ENCODE measurements at regions not wholly inside any gene's neighbourhood (a gene's known extent, or its start where the extent isn't known, plus 50 kb on each side); places are given as distances from the start of the nearest gene placed in this dataset.

- no peak for DNase-seq
Observed at GRCh38 chr6:45791211-45792168, 224.2 kb downstream of the CLIC5 start.

DNA sequence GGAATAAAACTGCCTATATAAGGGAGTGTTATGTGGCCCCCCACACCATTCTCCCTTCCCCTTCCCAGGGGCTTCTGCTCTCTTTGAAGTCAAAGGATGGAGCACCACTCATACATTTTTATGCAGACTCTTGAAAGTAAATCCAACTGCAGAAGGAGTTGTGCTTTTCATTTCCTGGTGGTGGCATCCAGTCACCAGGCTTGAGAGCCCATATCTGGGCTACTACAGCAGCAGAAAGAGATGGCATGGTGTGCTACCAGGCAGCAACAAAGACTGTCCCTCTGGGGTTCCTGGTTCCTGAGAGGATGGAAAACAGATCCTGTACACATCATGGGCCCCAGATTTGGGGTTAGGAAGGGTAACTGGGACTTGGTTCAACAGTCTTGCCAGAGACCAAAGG, 226.4 kb downstream of the CLIC5 start:
- no peak for DNase-seq

- no peak for DNase-seq
Observed at GRCh38 chr6:45787384-45787783, 228.3 kb downstream of the CLIC5 start.

- DNase-seq: peak; percentile 97
Observed at GRCh38 chr6:45786355-45786781, 229.3 kb downstream of the CLIC5 start.

DNA sequence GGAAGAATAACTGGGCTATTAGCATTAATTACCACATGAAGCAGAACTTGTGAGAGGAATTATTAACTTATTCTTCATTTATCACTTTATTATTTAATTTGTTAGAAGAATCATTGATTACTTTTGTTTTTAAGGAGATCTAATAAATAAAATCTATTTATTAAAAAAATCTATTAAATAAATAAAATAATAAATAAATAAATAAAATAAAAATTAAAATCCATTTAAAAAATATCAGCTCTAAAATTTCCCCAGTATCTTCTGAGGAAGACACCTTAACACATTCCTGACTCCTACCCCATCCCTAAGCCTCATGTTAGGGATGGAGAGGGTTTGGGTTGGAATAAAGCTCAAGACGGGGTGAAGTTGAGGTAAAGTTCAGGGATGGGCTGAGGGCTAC, 231.4 kb downstream of the CLIC5 start:
- no peak for DNase-seq

DNA sequence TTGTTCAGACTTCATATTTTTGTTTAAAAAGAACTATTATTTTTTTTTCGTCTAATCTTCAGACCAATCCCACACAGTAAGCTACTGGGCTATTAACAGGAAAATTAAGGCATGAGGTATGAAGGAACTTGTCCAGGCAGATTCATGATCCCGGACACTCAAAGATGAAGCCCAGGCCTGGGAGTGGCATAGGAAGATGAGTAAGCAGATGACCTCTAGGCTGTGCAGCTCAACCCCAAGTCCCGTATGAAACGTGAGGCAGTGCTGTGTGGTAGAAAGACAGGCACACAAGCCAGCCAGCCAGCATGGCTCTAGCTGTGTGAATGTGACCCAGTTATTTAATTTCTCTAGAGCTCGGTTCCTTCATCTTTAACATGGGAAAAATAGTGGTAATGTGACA, 231.9 kb downstream of the CLIC5 start:
- DNase-seq: no peak

DNA sequence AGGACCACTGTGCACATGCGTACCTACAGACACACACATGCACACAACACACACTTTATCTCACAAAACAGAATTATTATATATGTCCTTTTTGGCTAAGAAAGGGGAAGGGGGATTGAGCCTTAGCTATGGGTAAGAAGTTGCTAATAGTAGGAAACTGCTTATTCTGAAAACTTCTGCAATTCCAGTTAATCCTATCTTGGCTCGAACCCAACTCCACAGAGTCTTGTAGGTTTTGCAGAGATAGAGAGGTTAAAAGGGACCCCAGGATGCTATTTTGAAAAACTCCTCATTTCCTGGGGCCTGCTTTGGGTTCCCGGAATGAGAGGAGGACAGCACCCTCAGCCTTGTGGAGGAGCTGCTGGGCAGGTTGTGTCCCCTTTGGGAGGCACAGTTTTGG, 233.8 kb downstream of the CLIC5 start:
- no peak for DNase-seq

DNA sequence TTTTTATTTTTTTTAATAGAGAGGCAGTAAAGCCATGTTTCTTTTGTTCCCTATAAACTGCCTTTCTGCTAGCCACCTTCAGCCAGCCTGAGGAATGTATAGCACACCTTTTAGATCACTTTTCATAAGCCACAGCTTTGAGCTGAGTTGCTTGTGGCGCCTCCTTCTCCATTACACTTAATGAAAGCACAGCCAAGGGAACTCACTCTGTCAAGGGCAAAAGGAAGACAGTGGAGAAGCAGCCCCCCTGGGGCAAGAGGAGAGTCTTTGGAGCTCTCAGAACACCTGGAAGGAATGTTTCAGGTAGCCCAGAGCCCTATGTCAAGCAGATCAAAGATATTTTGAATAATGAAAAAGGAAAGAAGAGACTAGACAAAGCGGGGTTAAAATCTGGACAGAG, 235.1 kb downstream of the CLIC5 start:
- DNase-seq: no peak

- no peak for DNase-seq
Observed at GRCh38 chr6:45775026-45775697, 240.5 kb downstream of the CLIC5 start.

DNA sequence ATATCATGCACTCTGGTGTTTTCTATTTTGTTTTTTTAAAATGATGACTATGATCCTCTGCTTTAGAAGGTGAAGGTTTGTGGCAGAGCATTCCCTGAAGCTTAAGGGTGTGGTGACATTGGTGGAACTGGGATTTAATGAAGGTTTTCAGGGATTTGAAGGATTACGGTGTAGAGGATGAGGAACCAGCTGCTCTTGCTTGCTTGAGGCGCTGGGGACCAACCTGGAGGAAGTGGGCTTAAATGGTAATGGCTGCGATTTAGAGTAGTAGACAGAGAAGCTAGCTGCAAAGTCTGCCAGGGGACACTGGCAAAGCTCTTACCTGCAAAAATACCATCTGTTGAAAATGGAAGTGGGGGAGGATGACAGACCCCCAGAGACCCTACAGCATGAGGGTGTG, 241.8 kb downstream of the CLIC5 start:
- no peak for DNase-seq

- DNase-seq: no peak
Observed at GRCh38 chr6:45772886-45773495, 242.7 kb downstream of the CLIC5 start.

DNA sequence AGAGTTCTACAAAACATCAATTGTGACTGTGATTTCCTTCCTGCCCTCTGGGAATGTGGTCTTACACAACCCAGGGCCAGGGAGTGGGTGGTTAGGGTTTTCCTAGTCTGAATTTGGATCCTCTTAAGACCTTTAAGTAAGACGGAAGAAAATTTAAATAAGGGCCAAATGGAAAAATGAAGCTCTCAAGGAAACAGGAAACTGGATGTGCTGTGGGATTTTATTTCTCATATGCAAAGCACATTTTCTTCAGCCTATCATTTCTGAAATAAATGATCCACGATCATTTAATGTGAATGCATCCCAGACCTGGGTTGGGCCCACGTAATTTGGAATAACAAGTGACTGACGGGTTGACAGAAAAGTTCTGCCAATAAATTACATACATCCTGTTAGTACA, 243.6 kb downstream of the CLIC5 start:
- no peak for DNase-seq

DNA sequence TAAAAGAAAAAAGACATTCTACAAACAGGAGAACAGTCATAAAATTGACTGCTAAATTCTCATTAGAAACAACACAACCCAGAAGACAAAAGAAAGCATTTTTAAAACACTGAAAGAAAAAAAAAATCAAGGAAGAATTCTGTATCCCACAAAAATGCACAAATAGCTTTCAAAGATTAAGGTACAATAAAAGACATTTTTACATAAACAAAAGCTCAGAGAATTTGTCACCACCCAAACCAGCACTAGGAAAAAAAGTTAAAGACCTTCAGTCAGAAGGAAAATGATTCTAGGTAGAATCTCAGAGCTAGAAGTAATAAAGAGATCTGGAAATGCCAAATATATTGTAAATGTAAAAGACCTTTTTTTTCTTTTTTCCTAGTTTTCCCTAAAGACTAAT, 252.4 kb downstream of the CLIC5 start:
- DNase-seq: no peak

- no peak for DNase-seq
Observed at GRCh38 chr6:45759472-45759810, 256.2 kb downstream of the CLIC5 start.

DNA sequence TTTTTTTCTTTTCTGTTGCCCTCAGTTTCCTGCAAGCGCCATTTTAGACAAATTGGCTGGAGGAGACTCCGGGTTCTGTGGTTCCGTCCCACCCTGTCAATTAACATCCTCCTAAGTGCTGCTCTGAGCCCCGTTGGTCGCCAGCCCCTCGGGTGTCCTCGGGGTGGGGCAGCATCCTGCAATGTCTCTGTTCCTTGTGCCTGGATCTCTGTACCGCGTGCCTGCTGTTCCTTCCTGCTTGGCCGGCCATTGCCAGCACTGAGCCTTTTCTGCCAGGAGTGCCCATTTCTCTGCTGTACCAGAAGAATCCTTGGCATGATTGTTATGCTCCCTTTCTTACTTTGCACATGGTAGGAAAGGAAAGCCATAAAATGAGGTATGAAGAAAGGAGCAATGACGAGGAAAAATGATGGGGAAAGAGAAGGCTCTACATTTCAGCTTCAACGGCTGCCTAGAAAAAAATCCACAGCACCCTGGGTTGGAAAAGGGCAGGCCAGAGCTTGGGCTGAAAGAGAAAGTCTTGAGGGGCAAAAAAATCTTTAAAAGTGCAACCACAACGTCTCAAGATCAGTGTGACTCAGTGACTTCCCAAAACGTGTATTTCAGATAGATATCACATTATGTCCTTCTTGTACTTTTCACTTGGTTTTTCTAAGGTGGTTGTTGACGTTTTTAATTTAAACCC, 256.7 kb downstream of the CLIC5 start:
- DNase-seq: no peak

GRCh38 chr6:45757443-45758130, 258.1 kb downstream of the CLIC5 start:
- no peak for DNase-seq

DNA sequence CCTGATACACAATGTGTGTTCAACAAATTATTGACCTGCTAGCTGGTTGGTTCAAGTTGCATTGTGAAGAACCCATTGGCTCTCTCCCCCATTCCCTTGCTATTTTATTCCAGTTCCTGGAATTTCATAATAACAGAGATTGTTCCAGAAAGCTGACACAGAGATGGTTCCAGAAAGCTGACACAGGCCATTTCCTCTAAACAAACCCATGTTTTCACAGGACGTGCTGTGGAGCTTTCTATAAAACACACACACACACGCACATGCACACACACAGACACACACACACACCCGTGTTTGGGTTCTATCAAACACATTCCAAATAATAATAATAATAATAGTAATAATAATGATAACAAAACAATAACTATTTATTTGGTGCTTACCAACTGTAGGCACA, 259.1 kb downstream of the CLIC5 start:
- no peak for DNase-seq

- no peak for DNase-seq
Observed at GRCh38 chr6:45754432-45754831, 261.2 kb downstream of the CLIC5 start.

- no peak for DNase-seq
Observed at GRCh38 chr6:45746046-45746445, 269.6 kb downstream of the CLIC5 start.

- no peak for DNase-seq
Observed at GRCh38 chr6:45743028-45743615, 272.5 kb downstream of the CLIC5 start.

GRCh38 chr6:45742591-45742990, 273.1 kb downstream of the CLIC5 start:
- DNase-seq: no peak

- DNase-seq: no peak
Observed at GRCh38 chr6:45741437-45742171, 274.1 kb downstream of the CLIC5 start.
